ENCODE measurements at regions not wholly inside any gene's neighbourhood (a gene's known extent, or its start where the extent isn't known, plus 50 kb on each side); places are given as distances from the start of the nearest gene placed in this dataset.

DNA sequence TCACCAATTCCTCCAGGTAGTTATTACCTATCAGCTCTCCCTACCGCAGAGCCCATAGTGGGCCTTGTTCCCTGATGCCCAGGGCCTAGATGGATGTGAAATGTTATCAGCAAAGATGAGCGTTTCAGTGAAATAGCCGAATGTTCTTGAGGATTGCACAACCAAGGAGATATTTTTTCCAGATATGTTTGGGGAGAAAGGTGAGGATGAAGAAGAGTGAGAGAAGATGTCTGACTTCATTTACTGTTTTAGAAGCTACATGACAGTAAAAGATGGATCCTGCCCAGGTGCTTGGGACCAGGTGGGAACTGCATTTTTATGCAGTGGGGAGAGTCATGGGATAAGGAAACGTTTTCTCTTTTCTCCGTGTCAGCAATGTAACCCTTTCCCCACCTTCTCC is 231.7 kb upstream of the C1orf174 start:
- TF ChIP-seq, protein P1, sequence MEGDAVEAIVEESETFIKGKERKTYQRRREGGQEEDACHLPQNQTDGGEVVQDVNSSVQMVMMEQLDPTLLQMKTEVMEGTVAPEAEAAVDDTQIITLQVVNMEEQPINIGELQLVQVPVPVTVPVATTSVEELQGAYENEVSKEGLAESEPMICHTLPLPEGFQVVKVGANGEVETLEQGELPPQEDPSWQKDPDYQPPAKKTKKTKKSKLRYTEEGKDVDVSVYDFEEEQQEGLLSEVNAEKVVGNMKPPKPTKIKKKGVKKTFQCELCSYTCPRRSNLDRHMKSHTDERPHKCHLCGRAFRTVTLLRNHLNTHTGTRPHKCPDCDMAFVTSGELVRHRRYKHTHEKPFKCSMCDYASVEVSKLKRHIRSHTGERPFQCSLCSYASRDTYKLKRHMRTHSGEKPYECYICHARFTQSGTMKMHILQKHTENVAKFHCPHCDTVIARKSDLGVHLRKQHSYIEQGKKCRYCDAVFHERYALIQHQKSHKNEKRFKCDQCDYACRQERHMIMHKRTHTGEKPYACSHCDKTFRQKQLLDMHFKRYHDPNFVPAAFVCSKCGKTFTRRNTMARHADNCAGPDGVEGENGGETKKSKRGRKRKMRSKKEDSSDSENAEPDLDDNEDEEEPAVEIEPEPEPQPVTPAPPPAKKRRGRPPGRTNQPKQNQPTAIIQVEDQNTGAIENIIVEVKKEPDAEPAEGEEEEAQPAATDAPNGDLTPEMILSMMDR (IDR thresholded peaks at IDR 0.05): no peak
- TF ChIP-seq POLR2AphosphoS5 (IDR thresholded peaks at IDR 0.05): no peak
- no peak for TF ChIP-seq POLR2A (IDR thresholded peaks at IDR 0.05)
- TF ChIP-seq EP300 (IDR thresholded peaks at IDR 0.05): no peak
